NOMO-1 (cell line): ENCODE measurements at regions not wholly inside any gene's neighbourhood (a gene's known extent, or its start where the extent isn't known, plus 50 kb on each side); places are given as distances from the start of the nearest gene placed in this dataset.

Experiments
- DNase-seq, 2 experiments: peaks; one replicate each; lab custom pipeline; 2025; ENCODE audit not compliant: unreplicated experiment in 2 of 2; lab: John Stamatoyannopoulos, UW

- DNase-seq = no peak
Measured at GRCh38 chr12:46437469-46437868, 64.9 kb upstream of the SLC38A2 start.

GRCh38 chr12:46436747-46437146, 64.2 kb upstream of the SLC38A2 start:
- DNase-seq = no peak

- DNase-seq = no peak
Measured at GRCh38 chr12:46435625-46436024, 63.1 kb upstream of the SLC38A2 start.

GRCh38 chr12:46435029-46435428, 62.5 kb upstream of the SLC38A2 start:
- no peak for DNase-seq

DNA sequence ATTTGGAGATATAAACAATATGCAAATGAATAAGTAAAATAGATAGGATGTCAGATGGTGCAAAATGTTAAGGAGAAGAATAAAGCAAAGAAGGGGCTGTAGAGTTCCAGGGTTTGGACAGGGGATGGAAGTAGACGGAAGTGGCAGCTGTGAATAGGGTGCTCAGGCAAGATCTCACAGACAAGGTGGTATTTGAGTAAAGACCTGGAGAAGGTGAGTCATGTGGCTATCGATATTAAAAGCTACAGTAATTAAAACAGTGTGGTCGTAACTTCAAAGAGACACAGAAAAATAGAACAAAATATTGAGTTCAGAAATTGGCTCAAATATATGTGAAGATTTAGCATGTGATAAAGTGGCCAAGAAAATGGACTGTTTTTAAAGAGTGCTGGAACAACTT, 61.3 kb upstream of the SLC38A2 start:
- DNase-seq = no peak

- no peak for DNase-seq
Measured at GRCh38 chr12:46432325-46432724, 59.8 kb upstream of the SLC38A2 start.

- peak in 1 of 2 experiments; percentile 66 for DNase-seq
Measured at GRCh38 chr12:46430340-46430948, 57.9 kb upstream of the SLC38A2 start.
